ENCODE measurements at regions not wholly inside any gene's neighbourhood (a gene's known extent, or its start where the extent isn't known, plus 50 kb on each side); places are given as distances from the start of the nearest gene placed in this dataset.

- no peaks in the 10 kb centered on the region for H4K20me1 ChIP-seq (replicated peaks in 1 of 2; ENCODE audit: control insufficient read depth in 1 of 2, insufficient read depth in 2 of 2, low read length in 2 of 2)
- 62% methylated on average over 3 of the region's 3 CpGs; no CpG with 5 or more reads in 1 of the 2 experiments for WGBS, 2 experiments (ENCODE audit: extremely low coverage in 1 of 2, insufficient coverage in 1 of 2, insufficient read length in 1 of 2, insufficient replicate concordance in 2 of 2, low coverage in 1 of 2, low lambda C conversion rate in 2 of 2, missing lambda C conversion rate in 1 of 2)
- H3K4ac ChIP-seq (replicated peaks; ENCODE audit: insufficient read length, low read depth, low read length) = no peak overlapping the region
- no peaks in the 10 kb centered on the region for H3K9me3 ChIP-seq (ENCODE audit: insufficient read depth in 2 of 2, low read depth in 1 of 2, low read length in 1 of 2)
- ChIA-PET POLR2A (ENCODE audit: partially characterized antibody) (no interaction called here), CTCF (ENCODE audit: partially characterized antibody) (interaction anchor here (1.3 kb wide), 1 partner anchor 16 kb away, joined by 5 read pairs; no protein-coding TSS in a partner anchor)
- no peak overlapping the region for H2BK15ac ChIP-seq (ENCODE audit: low read length)
- no peaks in the 10 kb centered on the region for H3K36me3 ChIP-seq (ENCODE audit: control insufficient read depth in 2 of 4, insufficient read depth in 4 of 4, low read length in 3 of 4)
- H4K5ac ChIP-seq (ENCODE audit: insufficient read length, low read depth, low read length) = no peak overlapping the region
- no peaks in the 10 kb centered on the region for H3K79me2 ChIP-seq (ENCODE audit: control insufficient read depth in 1 of 2, insufficient read depth in 2 of 2, low read length in 2 of 2)
- no peaks in the 10 kb centered on the region for H3K27me3 ChIP-seq (replicated peaks in 1 of 4; ENCODE audit: control insufficient read depth in 3 of 4, extremely low read depth in 1 of 4, insufficient read depth in 3 of 4, low read length in 3 of 4)
- no peak overlapping the region for H3K56ac ChIP-seq (replicated peaks; ENCODE audit: insufficient read length, low read depth, low read length)
- no peak overlapping the region for H4K8ac ChIP-seq (ENCODE audit: extremely low read depth, insufficient read depth, low read length)
- H3K9ac ChIP-seq (replicated peaks in 1 of 4; ENCODE audit: extremely low read depth in 1 of 4, low read depth in 3 of 4, low read length in 3 of 4) = no peak overlapping the region
- no peak overlapping the region for H2AK5ac ChIP-seq (ENCODE audit: low read depth, low read length)
- FAIRE-seq (no peak), DNase-seq (ENCODE audit: low read depth in 1 of 2, low spot score in 2 of 2) (no peak)
- no peaks in the 10 kb centered on the region for H3K23me2 ChIP-seq (ENCODE audit: low read depth, low read length)
- TF ChIP-seq BRCA1 (IDR thresholded peaks at IDR 0.05; ENCODE audit: low read depth, low read length) = no peak
- TF ChIP-seq KDM1A (IDR thresholded peaks at IDR 0.05; ENCODE audit: borderline replicate concordance, low read length) = peak; percentile 67; the same call in 1 of the 2 replicates
- H3K4me1 ChIP-seq (replicated peaks in 1 of 4; ENCODE audit: control insufficient read depth in 3 of 4, insufficient read depth in 4 of 4, low read length in 3 of 4) = peaks cover 3 to 6% (median 4%) of the 10 kb centered on the region in 4 experiments
- H3K79me1 ChIP-seq (ENCODE audit: low read depth, low read length) = no peaks in the 10 kb centered on the region
- H2AFZ ChIP-seq (ENCODE audit: low read length) = no peak overlapping the region
- H3K18ac ChIP-seq (ENCODE audit: extremely low read depth, low read length) = no peak overlapping the region
- no peak overlapping the region for H3K14ac ChIP-seq (ENCODE audit: insufficient read length)
- H3K23ac ChIP-seq (ENCODE audit: insufficient read length) = no peak overlapping the region
- no peak overlapping the region for H2BK5ac ChIP-seq (ENCODE audit: low read depth, low read length)
- H2BK20ac ChIP-seq (ENCODE audit: low read length) = no peak overlapping the region
- no peak overlapping the region for H2BK120ac ChIP-seq (replicated peaks; ENCODE audit: low read depth, low read length)
- no peak overlapping the region for H2BK12ac ChIP-seq (ENCODE audit: low read depth, low read length)
- H3K4me2 ChIP-seq (ENCODE audit: insufficient read depth in 1 of 2, low read depth in 2 of 2, low read length in 2 of 2) = no peak overlapping the region
- H3K27ac ChIP-seq (ENCODE audit: low read depth, low read length) = no peak overlapping the region
- H3K4me3 ChIP-seq (ENCODE audit: extremely low read depth in 1 of 4, insufficient read depth in 2 of 4, low read depth in 3 of 4, low read length in 4 of 4) = no peak overlapping the region
- no peak overlapping the region for H4K91ac ChIP-seq (replicated peaks; ENCODE audit: insufficient read length, low read length)
These were observed 69.4 kb upstream of the TLE3 start for GRCh38 chr15:70167155-70167554.

Measured in H1 (cell line).